SK-N-SH treated with all-trans-retinoic acid at 6 μM for 48 hours (cell line): ENCODE measurements at regions not wholly inside any gene's neighbourhood (a gene's known extent, or its start where the extent isn't known, plus 50 kb on each side); places are given as distances from the start of the nearest gene placed in this dataset.

ENCODE experiments used
- ATAC-seq: fragments of 200-7000 bp; cut with Tn5 transposase; 3 replicates; pipeline ENCODE4 v1.9.1; 2020; ENCODE audit warnings: mild to moderate bottlenecking, moderate library complexity
- ARNTL ChIP-seq: fragments of 450-650 bp; formaldehyde crosslinking; IDR thresholded peaks from 2 replicates; pipeline ENCODE4 v1.5.0; 2020; ENCODE audit warnings: low read depth, mild to moderate bottlenecking, moderate library complexity, borderline replicate concordance
- BACH2 ChIP-seq: fragments of 250-450 bp; sonication (Bioruptor Pico); IDR thresholded peaks from 2 replicates; pipeline ENCODE4 v1.9.0; 2021; ENCODE audit warnings: mild to moderate bottlenecking, borderline replicate concordance
- CSDC2 ChIP-seq: fragments of 250-450 bp; sonication (Bioruptor Pico); IDR thresholded peaks from 2 replicates; pipeline ENCODE4 v1.5.0; 2020; ENCODE audit warnings: mild to moderate bottlenecking, moderate library complexity
- CSRNP3 ChIP-seq: fragments of 250-450 bp; sonication (Bioruptor Pico); IDR thresholded peaks from 2 replicates; pipeline ENCODE4 v1.5.1; 2021; ENCODE audit warnings: mild to moderate bottlenecking, moderate library complexity
- ESRRG ChIP-seq: fragments of 250-450 bp; sonication (Bioruptor Pico); IDR thresholded peaks from 2 replicates; pipeline ENCODE4 v1.6.1; 2021; ENCODE audit warnings: mild to moderate bottlenecking
- GLIS3 ChIP-seq: fragments of 250-450 bp; sonication (Bioruptor Pico); IDR thresholded peaks from 2 replicates; pipeline ENCODE4 v1.5.0; 2020; ENCODE audit warnings: mild to moderate bottlenecking, moderate library complexity
- ISL1 ChIP-seq: fragments of 250-450 bp; sonication (Bioruptor Pico); IDR thresholded peaks from 2 replicates; pipeline ENCODE4 v2.1.2; 2022; ENCODE audit warnings: mild to moderate bottlenecking, moderate library complexity
- OSR1 ChIP-seq: fragments of 250-450 bp; sonication (Bioruptor Pico); IDR thresholded peaks from 2 replicates; pipeline ENCODE4 v1.8.0; 2022; ENCODE audit warnings: moderate library complexity, mild to moderate bottlenecking, inconsistent platforms
- PATZ1 ChIP-seq: fragments of 250-450 bp; sonication (Bioruptor Pico); IDR thresholded peaks from 2 replicates; pipeline ENCODE4 v1.8.0; 2020; ENCODE audit warnings: mild to moderate bottlenecking, moderate library complexity, borderline replicate concordance
- POU6F1 ChIP-seq: fragments of 250-450 bp; sonication (Bioruptor Pico); IDR thresholded peaks from 2 replicates; pipeline ENCODE4 v1.8.0; 2021; ENCODE audit warnings: low read depth, mild to moderate bottlenecking, moderate library complexity, borderline replicate concordance
- PPARA ChIP-seq: fragments of 250-450 bp; sonication (Bioruptor Pico); IDR thresholded peaks from 2 replicates; pipeline ENCODE4 v1.5.0; 2020; ENCODE audit warnings: mild to moderate bottlenecking, borderline replicate concordance
- RARB ChIP-seq: fragments of 250-450 bp; sonication (Bioruptor Pico); IDR thresholded peaks from 2 replicates; pipeline ENCODE4 v1.8.0; 2021; ENCODE audit warnings: mild to moderate bottlenecking, moderate library complexity
- TCF4 ChIP-seq: fragments of 250-450 bp; sonication (Bioruptor Pico); IDR thresholded peaks from 2 replicates; pipeline ENCODE4 v1.8.0; 2021; ENCODE audit warnings: mild to moderate bottlenecking, moderate library complexity, borderline replicate concordance
- TOX ChIP-seq: fragments of 250-450 bp; sonication (Bioruptor Pico); IDR thresholded peaks from 2 replicates; pipeline ENCODE4 v1.8.0; 2021; ENCODE audit warnings: mild to moderate bottlenecking, moderate library complexity, borderline replicate concordance
- TSHZ2 ChIP-seq: fragments of 250-450 bp; sonication (Bioruptor Pico); IDR thresholded peaks from 2 replicates; pipeline ENCODE4 v1.5.0; 2020; ENCODE audit warnings: mild to moderate bottlenecking, moderate library complexity
- ZFP3 ChIP-seq: fragments of 250-450 bp; sonication (Bioruptor Pico); IDR thresholded peaks from 2 replicates; pipeline ENCODE4 v1.5.0; 2020; ENCODE audit warnings: mild to moderate bottlenecking, moderate library complexity
- ZFP30 ChIP-seq: fragments of 450-650 bp; formaldehyde crosslinking; IDR thresholded peaks from 2 replicates; pipeline ENCODE4 v1.5.0; 2022; ENCODE audit warnings: mild to moderate bottlenecking, moderate library complexity
- ZNF565 ChIP-seq: fragments of 450-650 bp; formaldehyde crosslinking; conservative IDR thresholded peaks from 2 replicates; pipeline ENCODE4 v1.5.0; 2020; ENCODE audit warnings: low read depth, mild to moderate bottlenecking, moderate library complexity
- ZNF70 ChIP-seq: fragments of 450-650 bp; formaldehyde crosslinking; IDR thresholded peaks from 2 replicates; pipeline ENCODE4 v1.5.0; 2020; ENCODE audit warnings: mild to moderate bottlenecking, moderate library complexity
- ZNF8 ChIP-seq: fragments of 450-650 bp; formaldehyde crosslinking; IDR thresholded peaks from 2 replicates; pipeline ENCODE4 v1.5.0; 2020; ENCODE audit warnings: mild to moderate bottlenecking, moderate library complexity

GRCh38 chr6:91299544-91300491, 712.9 kb upstream of the MAP3K7 start:
- no peak for ATAC-seq
- TF ChIP-seq TCF4 (no peak), ZNF8 (CRISPR knock-in tag) (no peak), ESRRG (CRISPR knock-in tag) (no peak), RARB (CRISPR knock-in tag) (no peak)
- TF ChIP-seq, all 23 proteins: peak for 0

GRCh38 chr6:91298543-91299145, 711.8 kb upstream of the MAP3K7 start:
- TF ChIP-seq ISL1 (CRISPR knock-in tag) (no peak), OSR1 (CRISPR knock-in tag) (no peak)
- TF ChIP-seq, all 23 proteins: peak for 0
- no peak for ATAC-seq

GRCh38 chr6:91293395-91293794, 706.5 kb upstream of the MAP3K7 start:
- no peak for ATAC-seq
- TF ChIP-seq ESRRG (CRISPR knock-in tag) = no peak
- TF ChIP-seq TCF4 = no peak
- no peak for TF ChIP-seq TOX (CRISPR knock-in tag)
- TF ChIP-seq ZNF70 (CRISPR knock-in tag) = no peak
- no peak for TF ChIP-seq PATZ1 (CRISPR knock-in tag)
- TF ChIP-seq ISL1 (CRISPR knock-in tag) = no peak
- no peak for TF ChIP-seq BACH2

- TF ChIP-seq ISL1 (CRISPR knock-in tag) (no peak), ZNF565 (CRISPR knock-in tag) (no peak), PPARA (CRISPR knock-in tag) (no peak), GLIS3 (CRISPR knock-in tag) (no peak), RARB (CRISPR knock-in tag) (no peak), ZFP3 (CRISPR knock-in tag) (no peak), ESRRG (CRISPR knock-in tag) (no peak), ZFP30 (no peak), POU6F1 (CRISPR knock-in tag) (no peak), PATZ1 (CRISPR knock-in tag) (no peak), TOX (CRISPR knock-in tag) (no peak), ARNTL (no peak), CSDC2 (no peak), TSHZ2 (CRISPR knock-in tag) (no peak), CSRNP3 (CRISPR knock-in tag) (no peak)
- no peak for ATAC-seq
Observed at GRCh38 chr6:91291071-91291470, 704.2 kb upstream of the MAP3K7 start.
